Natural killer cell (primary cell): ENCODE measurements at regions not wholly inside any gene's neighbourhood (a gene's known extent, or its start where the extent isn't known, plus 50 kb on each side); places are given as distances from the start of the nearest gene placed in this dataset.

Source experiments
- ATAC-seq, 3 donors: fragments of 150-1000 bp in 2 of 3; fragments of 200-7000 bp in 1 of 3; cut with Tn5 transposase; 1 replicate in 1 of 3; 2 replicates in 2 of 3; pipeline ENCODE4 v1.10.0; 2021; ENCODE audit warnings: mild to moderate bottlenecking in 2 of 3, moderate library complexity in 2 of 3
- DNase-seq, 2 donors: peaks; one replicate each; pipeline versions ENCODE4 v3.0.0 to v3.0.0-alpha.2; 2013 to 2021; ENCODE audit warnings: mixed read lengths in 1 of 2
- H3K27ac ChIP-seq: one replicate; pipeline ENCODE4 v1.5.1; 2013; ENCODE audit warnings: mild to moderate bottlenecking, low read length
- H3K27me3 ChIP-seq: one replicate; pipeline ENCODE4 v1.6.1; 2013; ENCODE audit warnings: low read length; ENCODE audit not compliant: control insufficient read depth, insufficient read depth
- H3K36me3 ChIP-seq: one replicate; pipeline ENCODE4 v1.6.1; 2013; ENCODE audit warnings: low read length; ENCODE audit not compliant: control insufficient read depth, insufficient read depth
- H3K4me1 ChIP-seq: one replicate; pipeline ENCODE4 v1.6.1; 2013; ENCODE audit warnings: low read length; ENCODE audit not compliant: control insufficient read depth, insufficient read depth
- H3K4me3 ChIP-seq: one replicate; pipeline ENCODE4 v1.5.1; 2013; ENCODE audit warnings: low read length
- H3K9me3 ChIP-seq: one replicate; pipeline ENCODE4 v1.6.1; 2013; ENCODE audit warnings: low read length; ENCODE audit not compliant: control insufficient read depth, insufficient read depth
- H3K27ac Mint-ChIP-seq, 2 donors: one replicate each; pipeline ENCODE4 v1.8.0; 2022; ENCODE audit warnings: mild to moderate bottlenecking in 2 of 2, mixed read lengths in 2 of 2, moderate library complexity in 1 of 2
- H3K27me3 Mint-ChIP-seq, 2 donors: one replicate each; pipeline ENCODE4 v1.8.0; 2022; ENCODE audit warnings: low read depth in 2 of 2, mixed read lengths in 2 of 2
- H3K36me3 Mint-ChIP-seq: one replicate; pipeline ENCODE4 v1.8.0; 2022; ENCODE audit warnings: mixed read lengths
- H3K4me1 Mint-ChIP-seq, 2 donors: one replicate each; pipeline ENCODE4 v1.8.0; 2022; ENCODE audit warnings: mixed read lengths in 2 of 2
- H3K4me3 Mint-ChIP-seq: one replicate; pipeline ENCODE4 v1.8.0; 2022; ENCODE audit warnings: mild to moderate bottlenecking, moderate library complexity, mixed read lengths
- H3K9me3 Mint-ChIP-seq, 2 donors: one replicate each; pipeline ENCODE4 v1.8.0; 2022; ENCODE audit warnings: mixed read lengths in 2 of 2
- CTCF ChIP-seq: fragments of 200-600 bp; IDR thresholded peaks from one replicate; pipeline ENCODE4 v1.8.0; 2022; ENCODE audit warnings: antibody characterized with exemption
- WGBS: methylation state at CpG from one replicate; pipeline ENCODE4 v1.1.7; 2013; ENCODE audit warnings: missing lambda C conversion rate; ENCODE audit not compliant: insufficient coverage; 5-methylcytosine and 5-hydroxymethylcytosine counted together
- intact Hi-C: fragments of 100-400 bp; cut with micrococcal nuclease; formaldehyde crosslinking; loops from one replicate; pipeline ENCODE4 v1.14.2; 2022

GRCh38 chr10:130812381-130813148, 499.0 kb downstream of the TCERG1L start:
- H3K9me3 Mint-ChIP-seq = no peaks in the 10 kb centered on the region
- H3K9me3 ChIP-seq = no peaks in the 10 kb centered on the region
- H3K36me3 ChIP-seq = no peaks in the 10 kb centered on the region
- no peaks in the 10 kb centered on the region for H3K27me3 ChIP-seq
- no peak overlapping the region for H3K4me3 ChIP-seq
- 86% methylated on average over 14 of the region's 14 CpGs for WGBS
- intact Hi-C loops = no loop called here
- DNase-seq (no peak), ATAC-seq (no peak)
- no peaks in the 10 kb centered on the region for H3K4me1 Mint-ChIP-seq
- TF ChIP-seq CTCF = no peak
- H3K4me3 Mint-ChIP-seq = no peak overlapping the region
- H3K27ac ChIP-seq = no peak overlapping the region
- no peaks in the 10 kb centered on the region for H3K36me3 Mint-ChIP-seq
- no peak overlapping the region for H3K27ac Mint-ChIP-seq
- H3K27me3 Mint-ChIP-seq = no peaks in the 10 kb centered on the region
- no peaks in the 10 kb centered on the region for H3K4me1 ChIP-seq

GRCh38 chr10:130814610-130815009, 496.9 kb downstream of the TCERG1L start:
- intact Hi-C loops = no loop called here
- Mint-ChIP-seq H3K4me3 (no peak overlapping the region), H3K9me3 (no peaks in the 10 kb centered on the region), H3K27me3 (no peaks in the 10 kb centered on the region), H3K36me3 (no peaks in the 10 kb centered on the region), H3K27ac (no peak overlapping the region), H3K4me1 (no peaks in the 10 kb centered on the region)
- H3K9me3 ChIP-seq = no peaks in the 10 kb centered on the region
- no peaks in the 10 kb centered on the region for H3K27me3 ChIP-seq
- no peak for ATAC-seq
- no peak overlapping the region for H3K27ac ChIP-seq
- no peak overlapping the region for H3K4me3 ChIP-seq
- 81% methylated on average over 7 of the region's 7 CpGs for WGBS
- no peak for DNase-seq
- H3K36me3 ChIP-seq = no peaks in the 10 kb centered on the region
- TF ChIP-seq CTCF = no peak
- H3K4me1 ChIP-seq = no peaks in the 10 kb centered on the region

- Mint-ChIP-seq H3K36me3 (no peaks in the 10 kb centered on the region), H3K27ac (no peak overlapping the region), H3K4me1 (no peaks in the 10 kb centered on the region), H3K4me3 (no peak overlapping the region), H3K9me3 (no peaks in the 10 kb centered on the region), H3K27me3 (no peaks in the 10 kb centered on the region)
- no peak overlapping the region for H3K27ac ChIP-seq
- no peaks in the 10 kb centered on the region for H3K4me1 ChIP-seq
- ATAC-seq (no peak), DNase-seq (no peak)
- H3K9me3 ChIP-seq = no peaks in the 10 kb centered on the region
- H3K27me3 ChIP-seq = no peaks in the 10 kb centered on the region
- no peak for TF ChIP-seq CTCF
- no peak overlapping the region for H3K4me3 ChIP-seq
- H3K36me3 ChIP-seq = no peaks in the 10 kb centered on the region
- WGBS = 86% methylated on average over 22 of the region's 23 CpGs
- intact Hi-C loops = no loop called here
Observed at GRCh38 chr10:130816116-130816901, 495.2 kb downstream of the TCERG1L start.
